ENCODE measurements at regions not wholly inside any gene's neighbourhood (a gene's known extent, or its start where the extent isn't known, plus 50 kb on each side); places are given as distances from the start of the nearest gene placed in this dataset.
"Not testable (repeated sequence)": the region's sequence is repeated elsewhere in the genome, so short reads cannot be mapped to it uniquely, and the experiment has no call there.

DNA sequence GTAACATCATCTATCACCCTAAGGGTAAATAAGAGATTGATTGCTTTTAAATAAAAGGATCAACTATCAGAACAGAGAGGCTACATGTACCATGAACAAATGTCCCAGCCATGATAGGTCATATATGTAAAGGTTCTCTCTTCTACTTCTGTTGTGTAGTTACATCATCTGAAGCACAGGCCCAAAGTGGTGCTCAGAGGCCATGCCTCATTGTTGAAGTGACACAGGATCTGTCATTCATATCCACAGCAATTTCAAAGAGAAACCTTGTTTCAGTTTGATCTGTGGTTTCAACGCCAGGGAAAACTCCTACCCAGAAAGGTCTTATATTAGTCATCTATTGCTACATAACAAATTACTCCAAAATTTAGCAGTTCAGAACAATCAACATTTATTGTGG is 269.2 kb upstream of the MAOA start:
- ATAC-seq = no peak

- no peak for ATAC-seq
Observed at GRCh38 chrX:43405191-43405590, 250.9 kb upstream of the MAOA start.

DNA sequence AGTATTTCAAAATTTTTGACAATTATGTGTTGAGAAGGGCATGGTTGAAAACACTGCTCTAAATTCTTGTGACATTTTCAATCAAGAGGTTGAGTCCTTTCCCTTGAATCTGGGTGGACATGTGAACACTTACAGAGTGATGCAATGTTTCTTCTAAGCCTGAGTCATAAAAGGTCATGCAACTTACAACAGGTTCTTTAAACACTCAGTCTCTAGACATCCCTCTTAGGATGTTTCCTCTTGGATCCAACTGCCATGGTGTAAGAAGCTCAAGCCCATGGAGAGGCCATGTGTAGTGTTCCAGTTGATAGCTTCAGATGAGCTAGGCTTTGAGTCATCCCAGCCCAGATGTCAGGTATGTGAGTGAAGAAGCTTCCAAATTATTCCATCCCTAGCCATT is 232.2 kb upstream of the MAOA start:
- ATAC-seq = peak; percentile 60

DNA sequence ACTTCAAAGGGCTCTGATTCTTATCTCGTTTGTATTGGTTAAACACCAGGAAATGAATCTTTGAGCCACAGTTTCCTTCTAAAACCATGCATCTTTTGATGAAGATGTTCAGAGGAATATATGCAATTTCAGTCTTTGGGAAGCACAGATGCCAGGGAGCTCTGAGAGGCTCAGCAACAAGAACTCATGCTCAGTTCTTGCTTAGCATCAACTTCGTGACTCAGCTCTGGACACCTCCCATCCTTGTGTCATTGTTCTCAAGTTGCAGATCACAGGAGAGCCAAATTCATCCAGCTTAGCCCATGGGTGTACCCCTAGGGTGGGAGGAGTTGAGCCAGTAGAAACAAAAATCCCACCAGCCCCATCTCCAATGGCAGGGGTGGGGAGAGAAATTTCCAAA is 219.6 kb upstream of the MAOA start:
- ATAC-seq = no peak

DNA sequence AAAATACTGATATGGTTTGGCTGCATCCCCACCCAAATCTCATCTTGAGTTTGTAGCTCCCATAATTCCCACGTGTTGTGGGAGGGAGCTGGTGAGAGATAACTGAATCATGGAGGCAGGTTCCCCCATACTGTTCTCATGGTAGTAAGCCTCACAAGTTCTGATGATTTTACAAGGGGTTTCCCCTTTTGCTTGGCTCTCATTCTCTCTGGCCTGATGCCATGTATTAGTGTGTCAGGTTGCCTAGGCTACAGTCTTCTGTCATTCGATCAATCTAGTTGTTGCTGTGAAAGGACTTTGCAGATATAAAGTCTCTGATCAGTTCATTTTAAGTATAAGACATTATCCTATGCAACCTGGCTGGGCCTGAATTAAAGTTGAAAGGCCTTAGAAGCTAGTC is 209.3 kb upstream of the MAOA start:
- ATAC-seq = no peak

- ATAC-seq = no peak
Observed at GRCh38 chrX:43448688-43449087, 207.4 kb upstream of the MAOA start.

- ATAC-seq = no peak
Observed at GRCh38 chrX:43450355-43450754, 205.7 kb upstream of the MAOA start.

GRCh38 chrX:43451976-43452686 is 204.0 kb upstream of the MAOA start:
- ATAC-seq = not testable (repeated sequence)

GRCh38 chrX:43456063-43456462 is 200.0 kb upstream of the MAOA start:
- ATAC-seq = no peak

GRCh38 chrX:43456906-43457305 is 199.2 kb upstream of the MAOA start:
- ATAC-seq = no peak

- ATAC-seq = no peak
Observed at GRCh38 chrX:43467608-43468234, 188.4 kb upstream of the MAOA start.

- ATAC-seq = no peak
Observed at GRCh38 chrX:43469391-43470054, 186.6 kb upstream of the MAOA start.

DNA sequence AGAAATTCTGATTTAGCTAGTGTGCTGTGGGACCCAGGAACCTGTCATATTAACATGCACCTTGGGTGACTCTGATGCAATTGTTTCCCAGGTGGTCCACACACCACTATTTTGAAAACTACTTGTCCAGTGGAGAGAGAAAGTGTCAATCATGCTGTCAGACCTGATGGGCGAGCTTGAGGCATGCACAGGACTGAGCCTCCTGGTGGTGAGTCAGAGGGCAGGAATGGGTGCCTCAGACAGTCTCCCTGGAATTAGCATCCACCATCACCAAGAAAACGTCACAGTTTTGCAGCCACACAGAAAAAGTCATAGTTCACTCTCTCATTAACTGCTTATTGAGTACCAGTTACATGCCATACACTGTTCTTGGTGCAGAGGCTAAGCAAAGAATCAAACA is 181.8 kb upstream of the MAOA start:
- peak; percentile 76 for ATAC-seq

DNA sequence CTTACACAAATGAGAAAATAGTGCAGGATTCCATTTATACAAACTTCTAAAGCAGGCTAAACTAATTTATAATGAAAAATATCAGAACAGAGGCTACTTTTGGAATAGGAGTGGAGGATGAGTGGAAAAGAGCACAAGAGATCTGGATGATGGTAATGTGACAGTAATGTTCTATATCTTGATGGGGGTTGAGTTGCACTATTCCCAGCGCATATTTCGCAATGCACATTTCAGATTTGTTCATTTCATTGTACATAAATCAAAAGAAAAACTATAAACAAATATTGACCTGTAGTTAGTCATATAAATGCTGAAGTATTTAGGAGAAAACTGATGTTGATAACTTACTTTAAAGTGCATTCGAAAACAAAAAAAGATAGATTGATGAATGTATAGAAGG is 177.0 kb upstream of the MAOA start:
- ATAC-seq = no peak

- no peak for ATAC-seq
Observed at GRCh38 chrX:43479850-43480249, 176.2 kb upstream of the MAOA start.

GRCh38 chrX:43481576-43481975 is 174.5 kb upstream of the MAOA start:
- ATAC-seq = no peak

DNA sequence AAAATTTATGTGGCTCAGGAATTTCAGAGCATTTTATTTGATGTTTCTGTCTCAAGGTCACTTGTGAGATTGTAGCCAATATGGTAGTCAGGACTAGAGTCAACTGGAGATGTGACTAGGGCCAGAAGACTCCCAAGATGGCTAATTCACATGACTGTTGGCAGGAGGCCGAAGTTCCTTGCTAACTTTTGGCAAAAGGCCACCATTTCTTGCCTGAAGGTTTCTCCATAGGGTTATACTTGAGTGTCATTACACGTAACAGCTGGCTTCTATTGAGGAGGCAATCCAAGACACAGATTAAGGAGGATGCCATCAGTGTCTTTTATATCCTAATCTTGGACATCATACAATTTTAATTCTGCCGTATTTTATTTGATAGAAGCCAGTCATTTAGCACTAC is 162.3 kb upstream of the MAOA start:
- no peak for ATAC-seq

- no peak for ATAC-seq
Observed at GRCh38 chrX:43500246-43500645, 155.9 kb upstream of the MAOA start.

- peak; percentile 70 for ATAC-seq
Observed at GRCh38 chrX:43500996-43501694, 155.0 kb upstream of the MAOA start.

DNA sequence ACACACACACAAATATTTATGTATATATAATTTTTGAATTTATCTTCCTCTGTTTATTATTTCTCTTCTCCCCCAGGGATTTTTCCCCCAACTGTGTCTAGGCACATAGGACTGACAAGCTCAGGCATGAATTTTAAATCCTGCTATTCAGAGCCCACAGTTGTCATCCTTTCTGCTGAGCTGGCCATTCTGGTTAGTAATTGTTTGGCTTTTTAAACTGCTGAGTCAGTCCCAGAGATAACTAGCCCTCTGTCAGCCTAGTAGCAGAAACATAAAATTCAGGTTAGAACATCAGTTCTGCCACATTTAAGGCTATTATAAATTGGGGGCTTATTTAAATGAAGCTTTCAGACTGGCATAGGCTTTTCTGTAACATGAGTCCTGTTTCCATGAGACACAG is 151.7 kb upstream of the MAOA start:
- ATAC-seq = peak; percentile 70

- peak; percentile 87 for ATAC-seq
Observed at GRCh38 chrX:43505769-43506168, 150.3 kb upstream of the MAOA start.

DNA sequence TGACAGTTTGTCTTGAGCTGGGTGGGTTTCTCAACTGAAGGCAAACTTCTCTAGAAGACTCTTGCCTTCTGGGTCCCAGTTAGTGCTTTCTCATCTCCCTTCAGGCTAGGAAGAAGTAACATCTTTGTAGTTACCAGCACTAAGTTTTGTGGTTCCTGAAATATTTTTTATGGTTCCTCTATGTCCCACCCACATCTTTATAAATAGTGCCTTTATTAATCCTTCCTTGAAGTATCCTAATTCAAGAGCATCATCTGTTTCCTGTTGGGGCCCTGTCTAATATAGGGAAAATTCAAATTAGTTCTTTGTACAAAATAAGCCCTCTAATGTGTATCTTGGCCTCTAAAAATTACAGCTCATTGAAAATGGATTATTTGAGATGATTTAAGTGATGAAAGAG is 147.4 kb upstream of the MAOA start:
- ATAC-seq = no peak

- ATAC-seq = no peak
Observed at GRCh38 chrX:43510209-43510608, 145.9 kb upstream of the MAOA start.

GRCh38 chrX:43513085-43513484 is 143.0 kb upstream of the MAOA start:
- no peak for ATAC-seq
